ENCODE measurements at regions not wholly inside any gene's neighbourhood (a gene's known extent, or its start where the extent isn't known, plus 50 kb on each side); places are given as distances from the start of the nearest gene placed in this dataset.

DNA sequence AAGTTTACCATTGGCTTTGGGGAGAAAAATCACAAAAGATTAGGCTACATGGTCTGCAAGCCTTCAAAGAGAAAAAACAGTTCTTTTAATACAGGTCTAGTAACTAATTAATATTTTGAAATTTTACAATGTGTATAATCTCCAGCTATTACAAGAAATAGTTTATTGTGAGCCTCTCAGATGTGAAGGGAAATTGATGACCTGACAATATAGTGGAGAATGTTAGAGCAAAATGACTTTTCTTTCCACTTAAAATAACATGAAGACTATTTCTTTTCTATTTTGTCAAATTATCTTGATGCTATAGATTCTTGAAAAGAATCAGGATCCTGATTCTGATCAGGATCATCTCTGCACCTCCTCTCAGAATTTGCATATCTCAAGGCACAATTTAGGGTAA, 362.3 kb downstream of the PMP22 start:
- ATAC-seq (ENCODE audit: low FRiP score) (no peak), DNase-seq (ENCODE audit: low spot score) (no peak)
- TF ChIP-seq CTCF (IDR thresholded peaks at IDR 0.05), result no peak

GRCh38 chr17:14902297-14902696, 362.8 kb downstream of the PMP22 start:
- ATAC-seq (ENCODE audit: low FRiP score), result no peak

DNA sequence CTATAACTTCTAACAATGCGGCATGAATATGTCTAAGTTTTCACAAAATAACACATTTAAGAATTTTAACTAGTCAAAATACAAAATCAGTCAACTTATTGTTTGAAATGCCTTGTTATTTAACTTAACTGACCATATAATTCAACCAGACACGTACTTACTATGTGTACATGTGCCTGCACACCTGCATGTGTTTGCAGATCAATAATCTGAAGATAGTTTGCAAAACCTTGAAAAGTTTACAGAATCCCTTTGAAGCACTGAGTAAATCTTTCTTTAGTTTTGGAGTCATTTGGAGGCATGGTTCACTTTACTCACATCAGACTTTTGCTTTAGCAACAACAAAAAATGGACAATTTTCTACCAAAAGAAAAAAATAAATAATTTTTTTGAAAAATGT, 363.8 kb downstream of the PMP22 start:
- TF ChIP-seq CTCF (IDR thresholded peaks at IDR 0.05), result no peak
- ATAC-seq (ENCODE audit: low FRiP score) (no peak), DNase-seq (ENCODE audit: low spot score) (no peak)

More at GRCh38 chr17:14902297-14902696, 362.8 kb downstream of the PMP22 start:
- TF ChIP-seq CTCF (IDR thresholded peaks at IDR 0.05), result no peak
- DNase-seq (ENCODE audit: low spot score), result no peak

GRCh38 chr17:14886200-14886739, 378.9 kb downstream of the PMP22 start:
- DNase-seq (ENCODE audit: low spot score) (no peak), ATAC-seq (ENCODE audit: low FRiP score) (no peak)
- no peak for TF ChIP-seq CTCF (IDR thresholded peaks at IDR 0.05)

DNA sequence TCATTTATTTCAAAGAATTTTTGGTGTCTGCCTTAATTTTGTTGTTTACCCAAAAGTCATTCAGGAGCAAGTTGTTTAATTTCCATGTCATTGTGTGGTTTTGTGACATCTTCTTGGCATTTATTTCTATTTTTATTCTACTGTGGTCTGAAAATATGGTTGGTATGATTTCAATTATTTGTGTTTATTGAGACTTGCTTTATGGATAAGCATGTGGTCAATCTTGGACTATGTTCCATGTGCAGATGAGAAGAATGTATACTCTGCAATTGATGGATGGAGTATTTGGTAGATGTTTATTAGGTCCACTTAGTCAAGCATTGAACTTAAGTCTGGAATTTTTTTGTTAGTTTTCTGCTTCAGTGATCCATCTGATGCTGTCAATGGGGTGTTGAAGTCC, 383.0 kb downstream of the PMP22 start:
- ATAC-seq (ENCODE audit: low FRiP score), result no peak
- no peak for TF ChIP-seq CTCF (IDR thresholded peaks at IDR 0.05)
- DNase-seq (ENCODE audit: low spot score), result no peak

DNA sequence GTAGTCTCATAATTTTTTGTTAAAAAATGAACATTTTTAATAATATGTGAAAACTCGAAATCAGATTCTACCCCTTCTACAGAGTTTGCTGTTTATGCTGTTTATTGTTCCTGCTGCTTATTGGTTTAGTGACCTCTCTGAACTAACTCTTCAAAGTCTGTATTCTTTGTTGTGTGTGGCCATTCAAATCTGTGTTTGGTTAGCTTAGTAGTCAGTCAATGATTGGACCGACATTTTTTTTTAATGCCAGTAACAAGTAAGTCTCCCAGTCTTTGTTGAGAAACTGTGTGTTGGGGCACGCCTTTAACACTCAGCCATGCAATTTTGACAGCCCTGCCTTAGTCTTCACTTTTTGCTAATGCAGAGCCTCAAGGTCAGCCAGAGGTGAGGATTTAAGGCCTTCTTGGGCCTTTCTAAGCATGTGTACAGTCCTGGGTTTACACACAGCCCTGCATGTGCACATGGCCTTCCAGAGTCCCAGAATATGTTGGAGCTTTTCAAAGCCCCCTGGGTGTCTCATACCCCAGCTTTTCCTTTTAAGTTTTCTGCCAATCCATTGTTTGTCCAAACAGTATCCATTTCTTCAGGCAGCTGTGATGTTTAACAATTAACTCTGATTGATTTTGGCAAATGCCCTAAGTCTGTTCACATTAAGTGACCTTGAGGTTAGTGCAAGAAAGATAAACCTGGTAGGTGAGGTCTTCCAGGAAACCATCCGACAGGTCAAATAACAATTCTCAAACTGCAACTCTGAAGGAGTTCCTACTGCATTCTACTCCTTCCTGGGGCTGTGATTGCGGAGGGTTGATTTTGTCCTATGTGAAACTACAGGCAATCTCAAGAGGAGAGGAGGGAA, 389.3 kb downstream of the PMP22 start:
- ATAC-seq (ENCODE audit: low FRiP score) (no peak), DNase-seq (ENCODE audit: low spot score) (no peak)
- no peak for TF ChIP-seq CTCF (IDR thresholded peaks at IDR 0.05)

DNA sequence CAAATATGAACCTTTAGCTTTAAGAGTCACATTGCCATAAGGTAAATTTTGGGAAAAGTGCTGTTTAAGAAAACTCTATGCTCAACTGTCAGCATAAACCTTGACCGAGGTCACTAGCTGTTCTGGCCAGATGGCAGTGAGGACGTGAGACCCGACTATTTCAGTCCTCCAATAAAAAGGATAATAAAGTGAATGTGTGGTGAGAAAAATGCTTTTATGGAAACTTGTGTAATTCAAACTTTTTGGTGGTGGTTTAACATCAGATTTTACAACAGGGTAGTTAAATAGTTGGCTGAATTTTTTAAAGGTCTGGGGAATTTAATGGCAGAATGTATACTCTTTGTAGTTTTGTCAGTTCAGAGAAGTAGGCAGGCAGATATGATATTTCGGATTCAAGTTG, 391.1 kb downstream of the PMP22 start:
- TF ChIP-seq CTCF (IDR thresholded peaks at IDR 0.05), result no peak
- ATAC-seq (ENCODE audit: low FRiP score), result no peak
- no peak for DNase-seq (ENCODE audit: low spot score)

Measured in omental fat pad (tissue), 3 donors.